ENCODE measurements at regions not wholly inside any gene's neighbourhood (a gene's known extent, or its start where the extent isn't known, plus 50 kb on each side); places are given as distances from the start of the nearest gene placed in this dataset.

GRCh38 chr12:19596434-19597166 lies 157.3 kb downstream of the AEBP2 start (continued):
- TF ChIP-seq ARID4B (CRISPR knock-in tag; IDR thresholded peaks at IDR 0.05; ENCODE audit: borderline replicate concordance), result no peak

- CTCF ChIA-PET, result interaction anchor here (0.9 kb wide), 1 partner anchor 47 kb away, joined by 3 read pairs; no protein-coding TSS in a partner anchor
These were observed 158.1 kb downstream of the AEBP2 start for GRCh38 chr12:19597167-19598026.

GRCh38 chr12:19605720-19606119 lies 166.4 kb downstream of the AEBP2 start:
- DNase-seq (ENCODE audit: low spot score), result no peak
- Mint-ChIP-seq H3K4me1 (peaks cover 7% of the 10 kb centered on the region; the same call in 1 of the 2 replicates), H3K27me3 (ENCODE audit: low read depth) (no peaks in the 10 kb centered on the region; the same call in 1 of the 2 replicates), H3K4me3 (no peak overlapping the region), H3K9me3 (peaks cover 12% of the 10 kb centered on the region), H3K27ac (no peak overlapping the region), H3K36me3 (peaks cover 3% of the 10 kb centered on the region)
- ChIA-PET CTCF (no interaction called here), POLR2A (no interaction called here)
- TF ChIP-seq ARID4B (CRISPR knock-in tag; IDR thresholded peaks at IDR 0.05; ENCODE audit: borderline replicate concordance), result no peak
- TF ChIP-seq NR1H2 (CRISPR knock-in tag; IDR thresholded peaks at IDR 0.05), result no peak
- no peak for TF ChIP-seq E2F5 (CRISPR knock-in tag; IDR thresholded peaks at IDR 0.05)
- no peak for TF ChIP-seq JUN (CRISPR knock-in tag; IDR thresholded peaks at IDR 0.05)
- ATAC-seq, result no peak

More at GRCh38 chr12:19597167-19598026, 158.1 kb downstream of the AEBP2 start:
- POLR2A ChIA-PET, result interaction anchor here (0.7 kb wide), 1 partner anchor 17 kb away, joined by 3 read pairs; no protein-coding TSS in a partner anchor
- H3K4me3 Mint-ChIP-seq, result no peak overlapping the region
- H3K9me3 Mint-ChIP-seq, result no peaks in the 10 kb centered on the region
- TF ChIP-seq ATF3 (CRISPR knock-in tag; conservative IDR thresholded peaks at IDR 0.05) (no peak), IRF1 (CRISPR knock-in tag; IDR thresholded peaks at IDR 0.05) (no peak)
- ATAC-seq (peak; percentile 80), DNase-seq (ENCODE audit: low spot score) (no peak)
- no peaks in the 10 kb centered on the region for H3K36me3 Mint-ChIP-seq
- H3K27me3 Mint-ChIP-seq (ENCODE audit: low read depth), result no peaks in the 10 kb centered on the region
- peak overlapping the region; percentile 22; the same call in 1 of the 2 replicates for H3K27ac Mint-ChIP-seq
- peaks cover 22% of the 10 kb centered on the region for H3K4me1 Mint-ChIP-seq
